DND-41 (cell line): ENCODE measurements at regions not wholly inside any gene's neighbourhood (a gene's known extent, or its start where the extent isn't known, plus 50 kb on each side); places are given as distances from the start of the nearest gene placed in this dataset.

ENCODE experiments used
- CTCF ChIP-seq: IDR thresholded peaks from 2 replicates; pipeline ENCODE4 v1.5.1; 2012; ENCODE audit warnings: borderline replicate concordance, low read length, moderate library complexity, mild to moderate bottlenecking; ENCODE audit not compliant: poor library complexity, severe bottlenecking; ENCODE audit errors: extremely low read depth
- EZH2 ChIP-seq: IDR thresholded peaks from 3 replicates; pipeline ENCODE4 v1.6.1; 2012; ENCODE audit warnings: borderline replicate concordance, low read depth, mild to moderate bottlenecking, moderate library complexity, low read length, inconsistent platforms; ENCODE audit not compliant: severe bottlenecking

GRCh38 chr1:174097426-174097825, 61.9 kb upstream of the RABGAP1L start:
- TF ChIP-seq CTCF, result no peak
- TF ChIP-seq EZH2, result no peak
